DOHH2 (cell line): ENCODE measurements at regions not wholly inside any gene's neighbourhood (a gene's known extent, or its start where the extent isn't known, plus 50 kb on each side); places are given as distances from the start of the nearest gene placed in this dataset.

Experiments used
- H3F3A ChIP-seq: fragments of 200-600 bp; sonication (generic), shearing (Covaris generic); 2 replicates; pipeline ENCODE4 v1.6.0; 2016; ENCODE audit warnings: antibody characterized with exemption, mild to moderate bottlenecking; ENCODE audit not compliant: control insufficient read depth, insufficient read depth
- H3K27ac ChIP-seq: fragments of 200-600 bp; sonication (generic); 2 replicates; pipeline ENCODE4 v1.5.1; 2014; ENCODE audit warnings: low read depth, mild to moderate bottlenecking, low read length, moderate library complexity
- H3K27me3 ChIP-seq: fragments of 200-600 bp; sonication (generic); 2 replicates; pipeline ENCODE4 v1.6.1; 2014; ENCODE audit warnings: mild to moderate bottlenecking, low read length, mixed read lengths; ENCODE audit not compliant: control insufficient read depth
- H3K36me3 ChIP-seq: fragments of 200-600 bp; sonication (generic); 2 replicates; pipeline ENCODE4 v1.6.1; 2014; ENCODE audit warnings: mild to moderate bottlenecking, low read length, moderate library complexity, mixed read lengths; ENCODE audit not compliant: control insufficient read depth
- H3K4me1 ChIP-seq: fragments of 200-600 bp; sonication (generic); 2 replicates; pipeline ENCODE4 v1.6.1; 2014; ENCODE audit warnings: mild to moderate bottlenecking, low read length, mixed read lengths; ENCODE audit not compliant: control insufficient read depth
- H3K4me2 ChIP-seq: fragments of 200-600 bp; sonication (generic); 2 replicates; pipeline ENCODE4 v1.6.0; 2014; ENCODE audit warnings: mild to moderate bottlenecking, low read length, moderate library complexity
- H3K4me3 ChIP-seq: fragments of 200-600 bp; sonication (generic); 2 replicates; pipeline ENCODE4 v1.5.1; 2014; ENCODE audit warnings: mild to moderate bottlenecking, low read length, mixed read lengths
- H3K79me2 ChIP-seq: fragments of 200-600 bp; sonication (generic); 2 replicates; pipeline ENCODE4 v1.6.1; 2014; ENCODE audit warnings: mild to moderate bottlenecking, low read length, mixed read lengths; ENCODE audit not compliant: control insufficient read depth
- H3K9me2 ChIP-seq: fragments of 200-600 bp; sonication (generic); replicated peaks from 2 replicates; pipeline ENCODE4 v1.6.1; 2014; ENCODE audit warnings: mild to moderate bottlenecking, low read length, mixed read lengths; ENCODE audit not compliant: control insufficient read depth
- H3K9me3 ChIP-seq: fragments of 200-600 bp; sonication (generic); 2 replicates; pipeline ENCODE4 v1.6.1; 2014; ENCODE audit warnings: antibody characterized with exemption, low read length, mixed read lengths; ENCODE audit not compliant: control insufficient read depth, insufficient read depth
- H4K20me1 ChIP-seq: fragments of 200-600 bp; sonication (generic); 2 replicates; pipeline ENCODE4 v1.6.0; 2014; ENCODE audit warnings: low read depth, mild to moderate bottlenecking, antibody characterized with exemption, low read length, moderate library complexity; ENCODE audit not compliant: control insufficient read depth, insufficient read depth
- EZH2phosphoT487 ChIP-seq: fragments of 200-600 bp; sonication (generic); IDR thresholded peaks from 2 replicates; pipeline ENCODE4 v1.6.1; 2017; ENCODE audit warnings: borderline replicate concordance, mild to moderate bottlenecking, antibody characterized with exemption, low read length, moderate library complexity, mixed read lengths
- TF ChIP-seq, protein P1 (sequence below): fragments of 200-600 bp; sonication (generic); IDR thresholded peaks from one replicate; pipeline ENCODE4 v1.5.1; 2014; ENCODE audit warnings: antibody characterized with exemption, mild to moderate bottlenecking, low read depth, low read length; ENCODE audit not compliant: poor library complexity, severe bottlenecking

- no peaks in the 10 kb centered on the region for H4K20me1 ChIP-seq
- no peaks in the 10 kb centered on the region for H3K36me3 ChIP-seq
- H3K27ac ChIP-seq, result no peak overlapping the region
- H3K9me3 ChIP-seq, result no peaks in the 10 kb centered on the region
- H3F3A ChIP-seq, result no peaks in the 10 kb centered on the region
- H3K4me2 ChIP-seq, result no peak overlapping the region
- no peaks in the 10 kb centered on the region for H3K9me2 ChIP-seq
- H3K4me1 ChIP-seq, result peaks cover 19% of the 10 kb centered on the region
- TF ChIP-seq, protein P1, sequence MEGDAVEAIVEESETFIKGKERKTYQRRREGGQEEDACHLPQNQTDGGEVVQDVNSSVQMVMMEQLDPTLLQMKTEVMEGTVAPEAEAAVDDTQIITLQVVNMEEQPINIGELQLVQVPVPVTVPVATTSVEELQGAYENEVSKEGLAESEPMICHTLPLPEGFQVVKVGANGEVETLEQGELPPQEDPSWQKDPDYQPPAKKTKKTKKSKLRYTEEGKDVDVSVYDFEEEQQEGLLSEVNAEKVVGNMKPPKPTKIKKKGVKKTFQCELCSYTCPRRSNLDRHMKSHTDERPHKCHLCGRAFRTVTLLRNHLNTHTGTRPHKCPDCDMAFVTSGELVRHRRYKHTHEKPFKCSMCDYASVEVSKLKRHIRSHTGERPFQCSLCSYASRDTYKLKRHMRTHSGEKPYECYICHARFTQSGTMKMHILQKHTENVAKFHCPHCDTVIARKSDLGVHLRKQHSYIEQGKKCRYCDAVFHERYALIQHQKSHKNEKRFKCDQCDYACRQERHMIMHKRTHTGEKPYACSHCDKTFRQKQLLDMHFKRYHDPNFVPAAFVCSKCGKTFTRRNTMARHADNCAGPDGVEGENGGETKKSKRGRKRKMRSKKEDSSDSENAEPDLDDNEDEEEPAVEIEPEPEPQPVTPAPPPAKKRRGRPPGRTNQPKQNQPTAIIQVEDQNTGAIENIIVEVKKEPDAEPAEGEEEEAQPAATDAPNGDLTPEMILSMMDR, result no peak
- no peak for TF ChIP-seq EZH2phosphoT487
- H3K79me2 ChIP-seq, result no peaks in the 10 kb centered on the region
- H3K4me3 ChIP-seq, result no peak overlapping the region
- no peaks in the 10 kb centered on the region for H3K27me3 ChIP-seq
These were observed 60.4 kb upstream of the BACH1 start for GRCh38 chr21:29238053-29238966.

GRCh38 chr21:29238967-29239290, 59.8 kb upstream of the BACH1 start:
- TF ChIP-seq, protein P1, result no peak
- no peak for TF ChIP-seq EZH2phosphoT487
- no peak overlapping the region for H3K4me2 ChIP-seq
- peaks cover 13% of the 10 kb centered on the region for H3K4me1 ChIP-seq
- H3K9me3 ChIP-seq, result no peaks in the 10 kb centered on the region
- H3K79me2 ChIP-seq, result no peaks in the 10 kb centered on the region
- H4K20me1 ChIP-seq, result no peaks in the 10 kb centered on the region
- H3K27me3 ChIP-seq, result no peaks in the 10 kb centered on the region
- no peak overlapping the region for H3K27ac ChIP-seq
- H3F3A ChIP-seq, result no peaks in the 10 kb centered on the region
- no peak overlapping the region for H3K4me3 ChIP-seq
- no peaks in the 10 kb centered on the region for H3K36me3 ChIP-seq
- H3K9me2 ChIP-seq, result no peaks in the 10 kb centered on the region

GRCh38 chr21:29240136-29240535, 58.6 kb upstream of the BACH1 start:
- Histone ChIP-seq H3F3A (no peaks in the 10 kb centered on the region), H3K36me3 (no peaks in the 10 kb centered on the region), H3K4me3 (no peak overlapping the region), H3K4me1 (peaks cover 21% of the 10 kb centered on the region), H4K20me1 (no peaks in the 10 kb centered on the region), H3K27me3 (no peaks in the 10 kb centered on the region), H3K79me2 (no peaks in the 10 kb centered on the region), H3K4me2 (no peak overlapping the region), H3K9me2 (no peaks in the 10 kb centered on the region), H3K27ac (no peak overlapping the region), H3K9me3 (no peaks in the 10 kb centered on the region)
- TF ChIP-seq, protein P1, result no peak
- TF ChIP-seq EZH2phosphoT487, result no peak
